ENCODE measurements at regions not wholly inside any gene's neighbourhood (a gene's known extent, or its start where the extent isn't known, plus 50 kb on each side); places are given as distances from the start of the nearest gene placed in this dataset.

GRCh38 chr7:118826246-118826645 lies 601.7 kb downstream of the ANKRD7 start:
- Histone ChIP-seq H3K36me3 (ENCODE audit: control insufficient read depth in 4 of 4, insufficient read depth in 4 of 4, low read length in 4 of 4) (no peaks in the 10 kb centered on the region), H3K9me3 (ENCODE audit: control insufficient read depth in 4 of 4, insufficient read depth in 3 of 4, low read length in 3 of 4) (no peaks in the 10 kb centered on the region), H3K9ac (ENCODE audit: insufficient read depth in 1 of 2, low read length in 2 of 2) (no peak overlapping the region), H3K27me3 (ENCODE audit: control insufficient read depth in 3 of 3, insufficient read depth in 3 of 3, low read length in 2 of 3) (no peaks in the 10 kb centered on the region), H3K4me1 (ENCODE audit: control insufficient read depth in 5 of 5, insufficient read depth in 5 of 5, low read length in 5 of 5) (no peaks in the 10 kb centered on the region), H3K4me3 (no peak overlapping the region), H3K27ac (ENCODE audit: low read depth in 1 of 2, low read length in 1 of 2) (no peak overlapping the region)
- 43 to 54% methylated on average over 1 of the region's 1 CpG for WGBS, 2 donors
- ATAC-seq (ENCODE audit: insufficient read depth, low FRiP score) (no peak), DNase-seq (peak in 2 of 3 donors; percentile 32 to 56)
- TF ChIP-seq, protein P1, sequence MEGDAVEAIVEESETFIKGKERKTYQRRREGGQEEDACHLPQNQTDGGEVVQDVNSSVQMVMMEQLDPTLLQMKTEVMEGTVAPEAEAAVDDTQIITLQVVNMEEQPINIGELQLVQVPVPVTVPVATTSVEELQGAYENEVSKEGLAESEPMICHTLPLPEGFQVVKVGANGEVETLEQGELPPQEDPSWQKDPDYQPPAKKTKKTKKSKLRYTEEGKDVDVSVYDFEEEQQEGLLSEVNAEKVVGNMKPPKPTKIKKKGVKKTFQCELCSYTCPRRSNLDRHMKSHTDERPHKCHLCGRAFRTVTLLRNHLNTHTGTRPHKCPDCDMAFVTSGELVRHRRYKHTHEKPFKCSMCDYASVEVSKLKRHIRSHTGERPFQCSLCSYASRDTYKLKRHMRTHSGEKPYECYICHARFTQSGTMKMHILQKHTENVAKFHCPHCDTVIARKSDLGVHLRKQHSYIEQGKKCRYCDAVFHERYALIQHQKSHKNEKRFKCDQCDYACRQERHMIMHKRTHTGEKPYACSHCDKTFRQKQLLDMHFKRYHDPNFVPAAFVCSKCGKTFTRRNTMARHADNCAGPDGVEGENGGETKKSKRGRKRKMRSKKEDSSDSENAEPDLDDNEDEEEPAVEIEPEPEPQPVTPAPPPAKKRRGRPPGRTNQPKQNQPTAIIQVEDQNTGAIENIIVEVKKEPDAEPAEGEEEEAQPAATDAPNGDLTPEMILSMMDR (IDR thresholded peaks at IDR 0.05; ENCODE audit: control extremely low read depth, extremely low read depth), result no peak

GRCh38 chr7:118836933-118837332 lies 612.4 kb downstream of the ANKRD7 start:
- 82 to 83% methylated on average over 2 of the region's 2 CpGs for WGBS, 2 donors
- Histone ChIP-seq H3K27me3 (ENCODE audit: control insufficient read depth in 3 of 3, insufficient read depth in 3 of 3, low read length in 2 of 3) (no peaks in the 10 kb centered on the region), H3K4me1 (ENCODE audit: control insufficient read depth in 5 of 5, insufficient read depth in 5 of 5, low read length in 5 of 5) (no peaks in the 10 kb centered on the region), H3K9ac (ENCODE audit: insufficient read depth in 1 of 2, low read length in 2 of 2) (no peak overlapping the region), H3K9me3 (ENCODE audit: control insufficient read depth in 4 of 4, insufficient read depth in 3 of 4, low read length in 3 of 4) (peaks cover 0 to 2% (median under 1%) of the 10 kb centered on the region in 4 donors), H3K4me3 (no peak overlapping the region), H3K36me3 (ENCODE audit: control insufficient read depth in 4 of 4, insufficient read depth in 4 of 4, low read length in 4 of 4) (no peaks in the 10 kb centered on the region), H3K27ac (ENCODE audit: low read depth in 1 of 2, low read length in 1 of 2) (no peak overlapping the region)
- TF ChIP-seq, protein P1 (IDR thresholded peaks at IDR 0.05; ENCODE audit: control extremely low read depth, extremely low read depth), result no peak
- no peak for DNase-seq
- no peak for ATAC-seq (ENCODE audit: insufficient read depth, low FRiP score)

DNA sequence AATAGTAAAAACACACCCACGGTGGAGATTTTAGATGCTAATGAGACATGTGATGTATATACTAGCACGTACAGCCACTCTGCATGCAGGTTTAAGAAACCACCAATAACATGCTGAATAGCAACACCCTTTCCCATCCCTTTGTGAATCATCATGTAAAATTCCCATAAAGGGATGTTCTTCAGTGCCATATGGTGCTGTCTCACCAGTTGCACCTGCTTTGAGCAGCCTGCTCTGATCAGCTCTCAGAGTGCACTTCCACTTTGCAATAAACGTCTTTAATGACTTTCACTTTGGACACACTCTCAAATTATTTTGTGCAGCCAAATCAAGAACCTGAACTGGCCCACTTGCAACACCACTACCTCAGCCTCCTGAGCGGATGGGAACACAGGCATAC lies 615.0 kb downstream of the ANKRD7 start:
- Histone ChIP-seq H3K9ac (ENCODE audit: insufficient read depth in 1 of 2, low read length in 2 of 2) (no peak overlapping the region), H3K27ac (ENCODE audit: low read depth in 1 of 2, low read length in 1 of 2) (no peak overlapping the region), H3K27me3 (ENCODE audit: control insufficient read depth in 3 of 3, insufficient read depth in 3 of 3, low read length in 2 of 3) (no peaks in the 10 kb centered on the region), H3K9me3 (ENCODE audit: control insufficient read depth in 4 of 4, insufficient read depth in 3 of 4, low read length in 3 of 4) (no peaks in the 10 kb centered on the region), H3K36me3 (ENCODE audit: control insufficient read depth in 4 of 4, insufficient read depth in 4 of 4, low read length in 4 of 4) (no peaks in the 10 kb centered on the region), H3K4me1 (ENCODE audit: control insufficient read depth in 5 of 5, insufficient read depth in 5 of 5, low read length in 5 of 5) (no peaks in the 10 kb centered on the region), H3K4me3 (no peak overlapping the region)
- TF ChIP-seq, protein P1 (IDR thresholded peaks at IDR 0.05; ENCODE audit: control extremely low read depth, extremely low read depth), result no peak
- WGBS, 2 donors, result 81 to 89% methylated on average over 4 of the region's 4 CpGs
- DNase-seq (no peak), ATAC-seq (ENCODE audit: insufficient read depth, low FRiP score) (no peak)

DNA sequence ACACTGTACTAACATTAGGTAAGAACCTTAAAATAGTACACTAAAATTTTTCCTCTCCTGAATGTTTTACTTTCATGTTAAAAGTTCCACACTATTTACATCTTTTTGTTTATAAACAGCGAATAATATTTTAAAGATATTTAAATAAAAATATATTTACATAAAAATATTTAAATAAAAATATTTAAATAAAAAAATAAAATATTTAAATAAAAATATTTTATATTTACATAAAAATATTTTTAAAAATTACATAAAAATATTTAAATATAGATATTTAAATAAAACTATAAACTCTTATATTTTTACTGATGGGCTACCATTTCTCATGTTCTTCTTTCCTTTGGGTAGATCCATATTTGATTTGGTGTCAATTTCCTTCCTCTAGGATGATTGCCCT lies 619.0 kb downstream of the ANKRD7 start:
- ATAC-seq (ENCODE audit: insufficient read depth, low FRiP score) (no peak), DNase-seq (no peak)
- no peaks in the 10 kb centered on the region for H3K36me3 ChIP-seq (ENCODE audit: control insufficient read depth in 4 of 4, insufficient read depth in 4 of 4, low read length in 4 of 4)
- H3K9me3 ChIP-seq (ENCODE audit: control insufficient read depth in 4 of 4, insufficient read depth in 3 of 4, low read length in 3 of 4), result no peaks in the 10 kb centered on the region
- TF ChIP-seq, protein P1 (IDR thresholded peaks at IDR 0.05; ENCODE audit: control extremely low read depth, extremely low read depth), result no peak
- 84 to 93% methylated on average over 1 of the region's 1 CpG for WGBS, 2 donors
- no peak overlapping the region for H3K9ac ChIP-seq (ENCODE audit: insufficient read depth in 1 of 2, low read length in 2 of 2)
- no peaks in the 10 kb centered on the region for H3K27me3 ChIP-seq (ENCODE audit: control insufficient read depth in 3 of 3, insufficient read depth in 3 of 3, low read length in 2 of 3)
- H3K4me3 ChIP-seq, result no peak overlapping the region
- no peak overlapping the region for H3K27ac ChIP-seq (ENCODE audit: low read depth in 1 of 2, low read length in 1 of 2)
- no peaks in the 10 kb centered on the region for H3K4me1 ChIP-seq (ENCODE audit: control insufficient read depth in 5 of 5, insufficient read depth in 5 of 5, low read length in 5 of 5)
